Kidney epithelial cell (primary cell): ENCODE measurements at regions not wholly inside any gene's neighbourhood (a gene's known extent, or its start where the extent isn't known, plus 50 kb on each side); places are given as distances from the start of the nearest gene placed in this dataset.

Experiments used
- DNase-seq: peaks from one replicate; pipeline ENCODE4 v3.0.0-alpha.2; 2010; ENCODE audit warnings: low read depth
- H3K27me3 ChIP-seq: 2 replicates; pipeline ENCODE4 v1.6.0; 2011; ENCODE audit warnings: low read length; ENCODE audit not compliant: control insufficient read depth, insufficient read depth
- H3K36me3 ChIP-seq: 2 replicates; pipeline ENCODE4 v1.5.1; 2011; ENCODE audit warnings: low read length; ENCODE audit not compliant: control insufficient read depth, insufficient read depth
- H3K4me3 ChIP-seq: 2 replicates; pipeline ENCODE4 v1.5.1; 2011; ENCODE audit warnings: low read depth, mild to moderate bottlenecking, control low read depth, low read length
- TF ChIP-seq, protein P1 (sequence below): IDR thresholded peaks from 2 replicates; pipeline ENCODE4 v1.5.1; 2011; ENCODE audit warnings: mild to moderate bottlenecking, moderate library complexity, low read length, control low read depth, inconsistent platforms; ENCODE audit not compliant: insufficient read depth, poor library complexity, severe bottlenecking

- no peaks in the 10 kb centered on the region for H3K27me3 ChIP-seq
- TF ChIP-seq, protein P1, sequence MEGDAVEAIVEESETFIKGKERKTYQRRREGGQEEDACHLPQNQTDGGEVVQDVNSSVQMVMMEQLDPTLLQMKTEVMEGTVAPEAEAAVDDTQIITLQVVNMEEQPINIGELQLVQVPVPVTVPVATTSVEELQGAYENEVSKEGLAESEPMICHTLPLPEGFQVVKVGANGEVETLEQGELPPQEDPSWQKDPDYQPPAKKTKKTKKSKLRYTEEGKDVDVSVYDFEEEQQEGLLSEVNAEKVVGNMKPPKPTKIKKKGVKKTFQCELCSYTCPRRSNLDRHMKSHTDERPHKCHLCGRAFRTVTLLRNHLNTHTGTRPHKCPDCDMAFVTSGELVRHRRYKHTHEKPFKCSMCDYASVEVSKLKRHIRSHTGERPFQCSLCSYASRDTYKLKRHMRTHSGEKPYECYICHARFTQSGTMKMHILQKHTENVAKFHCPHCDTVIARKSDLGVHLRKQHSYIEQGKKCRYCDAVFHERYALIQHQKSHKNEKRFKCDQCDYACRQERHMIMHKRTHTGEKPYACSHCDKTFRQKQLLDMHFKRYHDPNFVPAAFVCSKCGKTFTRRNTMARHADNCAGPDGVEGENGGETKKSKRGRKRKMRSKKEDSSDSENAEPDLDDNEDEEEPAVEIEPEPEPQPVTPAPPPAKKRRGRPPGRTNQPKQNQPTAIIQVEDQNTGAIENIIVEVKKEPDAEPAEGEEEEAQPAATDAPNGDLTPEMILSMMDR, result no peak
- no peaks in the 10 kb centered on the region for H3K36me3 ChIP-seq
- H3K4me3 ChIP-seq, result no peak overlapping the region
- DNase-seq, result no peak
Measured at GRCh38 chr11:127157225-127157624, 156.7 kb upstream of the KIRREL3 start.

DNA sequence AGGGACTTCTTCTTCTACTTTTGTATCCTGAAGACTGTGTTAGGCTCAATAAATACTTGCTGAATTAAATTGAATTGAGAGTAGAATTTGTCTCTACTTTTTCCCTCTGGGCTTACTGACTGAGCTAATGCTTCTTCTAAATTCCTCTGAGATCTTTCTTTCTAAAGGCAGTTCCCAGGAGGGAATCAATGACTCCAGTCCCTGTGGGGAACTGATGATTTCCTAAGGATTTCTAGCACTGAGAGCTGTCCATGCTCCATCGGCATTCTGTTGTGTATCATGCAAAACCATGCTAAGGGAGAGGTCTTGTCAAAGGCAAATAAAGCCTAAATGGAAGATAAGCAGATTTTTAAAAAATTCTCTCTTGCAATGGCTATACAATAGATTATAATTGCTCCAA lies 148.8 kb upstream of the KIRREL3 start:
- TF ChIP-seq, protein P1, result no peak
- H3K36me3 ChIP-seq, result no peaks in the 10 kb centered on the region
- no peak for DNase-seq
- no peaks in the 10 kb centered on the region for H3K27me3 ChIP-seq
- H3K4me3 ChIP-seq, result no peak overlapping the region

- TF ChIP-seq, protein P1, result no peak
- no peak for DNase-seq
- H3K36me3 ChIP-seq, result no peaks in the 10 kb centered on the region
- H3K27me3 ChIP-seq, result peaks cover 2% of the 10 kb centered on the region
- no peak overlapping the region for H3K4me3 ChIP-seq
Measured at GRCh38 chr11:127143251-127143650, 142.7 kb upstream of the KIRREL3 start.

GRCh38 chr11:127138613-127139012 lies 138.0 kb upstream of the KIRREL3 start:
- Histone ChIP-seq H3K27me3 (peaks cover 14% of the 10 kb centered on the region), H3K4me3 (no peak overlapping the region), H3K36me3 (no peaks in the 10 kb centered on the region)
- TF ChIP-seq, protein P1, result no peak
- DNase-seq, result no peak

DNA sequence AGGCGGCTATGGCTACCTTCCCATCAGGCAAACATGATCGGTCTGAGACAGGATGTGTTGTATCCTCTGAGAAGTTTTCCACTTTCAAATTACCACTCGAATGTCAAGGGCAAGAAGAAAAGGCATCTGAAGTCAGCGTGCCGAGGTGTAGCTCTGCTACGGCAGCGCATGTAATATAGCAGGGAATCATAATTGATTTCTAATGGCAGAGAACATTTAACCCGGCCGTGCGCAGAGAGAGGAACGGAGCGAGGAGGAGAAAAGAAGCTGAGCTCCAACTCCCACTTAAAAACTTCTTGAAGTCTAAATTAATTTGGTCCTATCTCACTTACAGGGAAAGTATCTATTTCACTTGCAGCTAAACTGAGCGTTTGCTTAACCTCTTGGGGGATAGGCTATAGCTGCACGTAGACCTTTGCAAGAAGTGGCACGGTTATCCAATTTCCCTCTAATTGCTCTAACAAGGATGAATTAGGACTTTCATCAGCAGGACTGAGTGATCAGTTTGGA lies 137.3 kb upstream of the KIRREL3 start:
- Histone ChIP-seq H3K36me3 (no peaks in the 10 kb centered on the region), H3K27me3 (peaks cover 14% of the 10 kb centered on the region), H3K4me3 (no peak overlapping the region)
- DNase-seq, result no peak
- TF ChIP-seq, protein P1, result no peak

DNA sequence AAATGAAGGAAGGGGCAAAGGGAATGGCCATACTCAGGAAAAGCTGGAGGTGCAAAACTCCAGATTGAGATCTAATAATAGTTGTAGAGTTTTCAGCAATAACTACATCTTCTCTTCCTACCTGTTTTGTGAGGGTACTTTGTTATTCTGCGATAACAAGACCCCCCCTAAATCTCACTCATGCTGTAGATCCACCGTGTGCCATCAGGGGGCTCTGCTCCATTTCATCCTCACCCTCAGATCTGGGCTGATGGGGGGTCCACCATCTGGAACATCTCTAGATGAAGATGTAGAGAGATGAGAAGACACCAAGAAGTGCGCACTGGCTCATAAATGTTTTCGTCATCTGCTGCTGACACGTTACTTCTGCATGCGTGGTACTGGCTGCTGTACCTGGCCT lies 135.9 kb upstream of the KIRREL3 start:
- TF ChIP-seq, protein P1, result no peak
- Histone ChIP-seq H3K27me3 (peaks cover 12% of the 10 kb centered on the region), H3K36me3 (no peaks in the 10 kb centered on the region), H3K4me3 (no peak overlapping the region)
- no peak for DNase-seq
